Panc1 (cell line): ENCODE measurements at regions not wholly inside any gene's neighbourhood (a gene's known extent, or its start where the extent isn't known, plus 50 kb on each side); places are given as distances from the start of the nearest gene placed in this dataset.

ENCODE experiments used
- ATAC-seq: fragments of 200-7000 bp; cut with Tn5 transposase; 2 replicates; pipeline ENCODE4 v1.9.1; 2020; ENCODE audit warnings: mild to moderate bottlenecking, moderate library complexity
- BruUV-seq: library from RNA; stranded (reverse); fragments of 400-500 nt; replicated peaks from 2 replicates; lab custom pipeline; 2021; lab: Mats Ljungman, UMichigan
- CTCF ChIA-PET: fragments of 300-600 bp; sonication (Branson Sonifier 250); formaldehyde crosslinking; loops from one replicate; lab custom pipeline; 2022; ENCODE audit warnings: antibody characterized with exemption; lab: Charles Lee
- POLR2A ChIA-PET: fragments of 300-600 bp; sonication (Branson Sonifier 250); formaldehyde crosslinking; loops from one replicate; lab custom pipeline; 2022; ENCODE audit warnings: antibody characterized with exemption; lab: Charles Lee
- DNase-seq: peaks from one replicate; pipeline ENCODE4 v3.0.0-alpha.2; 2010; ENCODE audit warnings: low read depth, low spot score
- H3K27ac ChIP-seq: 2 replicates; pipeline ENCODE4 v1.5.1; 2011; ENCODE audit warnings: mild to moderate bottlenecking, low read length, inconsistent platforms
- H3K27me3 ChIP-seq: fragments of 200-500 bp; sonication (Bioruptor generic); 2 replicates; pipeline ENCODE4 v1.6.0; 2014; ENCODE audit warnings: low read length, inconsistent platforms; ENCODE audit not compliant: control insufficient read depth, insufficient read depth
- H3K36me3 ChIP-seq: fragments of 200-500 bp; sonication (Bioruptor generic); 2 replicates; pipeline ENCODE4 v1.5.1; 2014; ENCODE audit warnings: inconsistent platforms, mild to moderate bottlenecking, low read length, moderate library complexity; ENCODE audit not compliant: control insufficient read depth, insufficient read depth
- H3K4me1 ChIP-seq: 2 replicates; pipeline ENCODE4 v1.5.1; 2011; ENCODE audit warnings: inconsistent platforms, mild to moderate bottlenecking, low read length, moderate library complexity; ENCODE audit not compliant: control insufficient read depth, insufficient read depth
- H3K4me3 ChIP-seq, 2 experiments: 2 replicates each; pipeline ENCODE4 v1.5.1; 2011 to 2012; ENCODE audit warnings: low read depth in 2 of 2, low read length in 2 of 2, mild to moderate bottlenecking in 2 of 2, inconsistent platforms in 1 of 2, moderate library complexity in 1 of 2
- H3K9me3 ChIP-seq: fragments of 200-500 bp; sonication (Bioruptor generic); 2 replicates; pipeline ENCODE4 v1.5.1; 2014; ENCODE audit warnings: low read depth, mild to moderate bottlenecking, inconsistent platforms, low read length, moderate library complexity; ENCODE audit not compliant: control insufficient read depth, insufficient read depth
- POLR2AphosphoS5 ChIP-seq: IDR thresholded peaks from 2 replicates; pipeline ENCODE4 v1.6.1; 2012; ENCODE audit warnings: mild to moderate bottlenecking, low read depth, low read length, moderate library complexity
- SIN3A ChIP-seq: IDR thresholded peaks from 2 replicates; pipeline ENCODE4 v1.6.1; 2012; ENCODE audit warnings: low read depth, mild to moderate bottlenecking, low read length, moderate library complexity, borderline replicate concordance; ENCODE audit not compliant: insufficient read depth
- TCF7L2 ChIP-seq: IDR thresholded peaks from 2 replicates; pipeline ENCODE4 v1.6.1; 2011; ENCODE audit warnings: mild to moderate bottlenecking, low read depth, low read length, inconsistent platforms
- in situ Hi-C: cut with HindIII; loops from 2 replicates; pipeline ENCODE4 v1.10.0; 2016; ENCODE audit warnings: low sequenced_read_pairs, low pct_unique_long_range_greater_than_20kb
- intact Hi-C: fragments of 100-400 bp; cut with micrococcal nuclease; formaldehyde crosslinking; loops from one replicate; pipeline ENCODE4 v1.10.0; 2022; ENCODE audit not compliant: unreplicated experiment
- TF ChIP-seq, protein P1 (sequence below), 2 experiments: IDR thresholded peaks; 2 replicates each; pipeline ENCODE4 v1.6.1; 2011 to 2012; ENCODE audit warnings: low read depth in 2 of 2, control low read depth in 1 of 2, low read length in 1 of 2, mild to moderate bottlenecking in 1 of 2, moderate library complexity in 1 of 2; ENCODE audit not compliant: insufficient read depth in 1 of 2
- TF ChIP-seq, protein P2 (sequence below): fragments of 450-650 bp; IDR thresholded peaks from 2 replicates; pipeline ENCODE4 v1.5.1; 2017; ENCODE audit warnings: mild to moderate bottlenecking

DNA sequence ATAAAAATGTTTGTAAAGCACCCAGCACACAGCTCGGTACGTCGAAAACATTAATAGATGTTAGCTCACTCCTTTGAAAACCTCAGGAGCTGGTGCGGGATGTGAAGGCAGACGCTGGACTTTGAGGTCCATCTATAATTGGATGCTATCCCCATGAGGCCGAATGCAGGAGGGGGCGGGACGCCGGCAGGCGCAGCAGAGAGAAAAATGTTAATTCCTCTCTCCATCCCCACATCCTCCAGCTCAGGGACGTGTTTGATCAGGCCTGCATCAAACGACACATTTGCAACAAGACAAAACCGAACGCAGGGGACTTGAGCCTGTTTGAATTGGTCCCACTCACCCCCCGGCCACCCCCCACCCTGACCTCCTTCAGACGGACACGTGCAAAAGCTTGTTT, 231.0 kb downstream of the RBM19 start:
- in situ Hi-C loops, result no loop called here
- POLR2A ChIA-PET, result interaction anchor here (0.6 kb wide), 1 partner anchor 18 kb away, joined by 3 read pairs; no protein-coding TSS in a partner anchor
- H3K27ac ChIP-seq, result no peak overlapping the region

DNA sequence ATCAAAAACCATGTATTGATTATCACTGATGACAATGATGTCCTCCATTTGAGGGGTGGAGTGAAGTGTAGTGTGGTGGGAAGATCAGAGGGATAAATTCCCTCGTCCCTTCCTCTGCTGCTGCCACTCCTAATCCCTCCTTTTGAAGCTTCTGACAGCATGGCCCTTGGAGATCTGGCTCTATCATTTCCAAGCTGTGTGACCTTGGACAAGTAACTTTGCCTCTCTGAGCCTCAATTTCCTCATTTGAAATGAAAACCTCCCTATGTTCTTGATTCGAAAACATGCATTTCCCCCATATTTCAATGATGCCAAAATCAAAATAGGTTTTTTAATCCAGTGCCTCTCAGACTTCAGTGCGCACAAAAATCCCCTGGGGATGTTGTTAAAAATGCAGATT, 231.6 kb downstream of the RBM19 start:
- Histone ChIP-seq H3K27ac (no peak overlapping the region), H3K4me3 (no peak overlapping the region), H3K4me1 (no peaks in the 10 kb centered on the region), H3K9me3 (no peaks in the 10 kb centered on the region), H3K36me3 (no peaks in the 10 kb centered on the region), H3K27me3 (no peaks in the 10 kb centered on the region; the same call in 1 of the 2 replicates)
- ATAC-seq (no peak), DNase-seq (no peak)
- in situ Hi-C loops (no loop called here), intact Hi-C loops (no loop called here)
- BruUV-seq, result no TSS peak
- TF ChIP-seq, protein P1, sequence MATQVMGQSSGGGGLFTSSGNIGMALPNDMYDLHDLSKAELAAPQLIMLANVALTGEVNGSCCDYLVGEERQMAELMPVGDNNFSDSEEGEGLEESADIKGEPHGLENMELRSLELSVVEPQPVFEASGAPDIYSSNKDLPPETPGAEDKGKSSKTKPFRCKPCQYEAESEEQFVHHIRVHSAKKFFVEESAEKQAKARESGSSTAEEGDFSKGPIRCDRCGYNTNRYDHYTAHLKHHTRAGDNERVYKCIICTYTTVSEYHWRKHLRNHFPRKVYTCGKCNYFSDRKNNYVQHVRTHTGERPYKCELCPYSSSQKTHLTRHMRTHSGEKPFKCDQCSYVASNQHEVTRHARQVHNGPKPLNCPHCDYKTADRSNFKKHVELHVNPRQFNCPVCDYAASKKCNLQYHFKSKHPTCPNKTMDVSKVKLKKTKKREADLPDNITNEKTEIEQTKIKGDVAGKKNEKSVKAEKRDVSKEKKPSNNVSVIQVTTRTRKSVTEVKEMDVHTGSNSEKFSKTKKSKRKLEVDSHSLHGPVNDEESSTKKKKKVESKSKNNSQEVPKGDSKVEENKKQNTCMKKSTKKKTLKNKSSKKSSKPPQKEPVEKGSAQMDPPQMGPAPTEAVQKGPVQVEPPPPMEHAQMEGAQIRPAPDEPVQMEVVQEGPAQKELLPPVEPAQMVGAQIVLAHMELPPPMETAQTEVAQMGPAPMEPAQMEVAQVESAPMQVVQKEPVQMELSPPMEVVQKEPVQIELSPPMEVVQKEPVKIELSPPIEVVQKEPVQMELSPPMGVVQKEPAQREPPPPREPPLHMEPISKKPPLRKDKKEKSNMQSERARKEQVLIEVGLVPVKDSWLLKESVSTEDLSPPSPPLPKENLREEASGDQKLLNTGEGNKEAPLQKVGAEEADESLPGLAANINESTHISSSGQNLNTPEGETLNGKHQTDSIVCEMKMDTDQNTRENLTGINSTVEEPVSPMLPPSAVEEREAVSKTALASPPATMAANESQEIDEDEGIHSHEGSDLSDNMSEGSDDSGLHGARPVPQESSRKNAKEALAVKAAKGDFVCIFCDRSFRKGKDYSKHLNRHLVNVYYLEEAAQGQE (IDR thresholded peaks at IDR 0.05; ENCODE audit: insufficient read depth in 1 of 2, low read depth in 2 of 2, low read length in 1 of 2), result no peak
- TF ChIP-seq SIN3A, result no peak
- TF ChIP-seq, protein P2, sequence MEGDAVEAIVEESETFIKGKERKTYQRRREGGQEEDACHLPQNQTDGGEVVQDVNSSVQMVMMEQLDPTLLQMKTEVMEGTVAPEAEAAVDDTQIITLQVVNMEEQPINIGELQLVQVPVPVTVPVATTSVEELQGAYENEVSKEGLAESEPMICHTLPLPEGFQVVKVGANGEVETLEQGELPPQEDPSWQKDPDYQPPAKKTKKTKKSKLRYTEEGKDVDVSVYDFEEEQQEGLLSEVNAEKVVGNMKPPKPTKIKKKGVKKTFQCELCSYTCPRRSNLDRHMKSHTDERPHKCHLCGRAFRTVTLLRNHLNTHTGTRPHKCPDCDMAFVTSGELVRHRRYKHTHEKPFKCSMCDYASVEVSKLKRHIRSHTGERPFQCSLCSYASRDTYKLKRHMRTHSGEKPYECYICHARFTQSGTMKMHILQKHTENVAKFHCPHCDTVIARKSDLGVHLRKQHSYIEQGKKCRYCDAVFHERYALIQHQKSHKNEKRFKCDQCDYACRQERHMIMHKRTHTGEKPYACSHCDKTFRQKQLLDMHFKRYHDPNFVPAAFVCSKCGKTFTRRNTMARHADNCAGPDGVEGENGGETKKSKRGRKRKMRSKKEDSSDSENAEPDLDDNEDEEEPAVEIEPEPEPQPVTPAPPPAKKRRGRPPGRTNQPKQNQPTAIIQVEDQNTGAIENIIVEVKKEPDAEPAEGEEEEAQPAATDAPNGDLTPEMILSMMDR, result no peak
- TF ChIP-seq TCF7L2, result no peak
- TF ChIP-seq POLR2AphosphoS5, result no peak
- POLR2A ChIA-PET, result interaction anchor here (0.6 kb wide), 1 partner anchor 18 kb away, joined by 3 read pairs; no protein-coding TSS in a partner anchor
- CTCF ChIA-PET, result no interaction called here

More for the DNA sequence above, 231.0 kb downstream of the RBM19 start:
- intact Hi-C loops, result no loop called here
- no peak overlapping the region for H3K4me3 ChIP-seq
- CTCF ChIA-PET, result no interaction called here
- no peak for DNase-seq
- no peaks in the 10 kb centered on the region; the same call in 1 of the 2 replicates for H3K27me3 ChIP-seq
- TF ChIP-seq, protein P1 (IDR thresholded peaks at IDR 0.05; ENCODE audit: insufficient read depth in 1 of 2, low read depth in 2 of 2, low read length in 1 of 2), result no peak
- TF ChIP-seq POLR2AphosphoS5 (no peak), SIN3A (no peak), TCF7L2 (no peak)
- TF ChIP-seq, protein P2, result no peak
- no peaks in the 10 kb centered on the region for H3K36me3 ChIP-seq
- no peaks in the 10 kb centered on the region for H3K4me1 ChIP-seq
- no peak for ATAC-seq
- BruUV-seq, result no TSS peak
- no peaks in the 10 kb centered on the region for H3K9me3 ChIP-seq
